ENCODE measurements at regions not wholly inside any gene's neighbourhood (a gene's known extent, or its start where the extent isn't known, plus 50 kb on each side); places are given as distances from the start of the nearest gene placed in this dataset.

DNA sequence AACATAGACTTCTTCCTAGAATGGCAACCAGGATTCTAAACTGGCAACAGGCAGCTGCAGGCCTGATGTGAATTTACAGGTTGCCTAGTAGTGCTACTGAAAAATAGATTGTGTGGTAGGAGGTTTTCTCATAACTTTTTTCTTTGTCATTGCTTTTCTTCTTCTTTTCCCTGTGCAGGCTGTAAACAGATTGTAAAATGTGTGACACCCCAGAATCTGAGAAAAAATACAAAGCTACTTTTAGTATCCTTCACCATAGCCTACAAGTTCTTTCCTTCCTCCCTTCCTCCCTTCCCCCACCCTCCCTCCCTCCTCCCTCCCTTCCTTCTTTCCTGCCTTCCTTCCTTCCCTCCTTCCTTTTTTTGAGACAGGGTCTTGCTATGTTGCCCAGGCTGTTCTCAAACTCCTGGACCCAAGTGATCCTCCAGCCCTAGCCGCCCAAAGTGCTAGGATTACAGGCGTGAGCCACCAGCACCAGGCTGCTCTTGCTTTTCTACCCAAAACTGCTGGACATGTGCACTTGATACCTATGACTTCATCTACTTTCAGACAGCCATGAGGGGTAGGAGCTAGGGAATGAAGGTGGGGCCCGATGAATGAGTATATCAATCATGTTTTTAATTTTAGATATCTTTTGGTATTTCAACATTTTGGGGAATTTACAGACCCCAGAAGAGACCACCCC lies 114.2 kb upstream of the EEA1 start:
- no peak for DNase-seq

DNA sequence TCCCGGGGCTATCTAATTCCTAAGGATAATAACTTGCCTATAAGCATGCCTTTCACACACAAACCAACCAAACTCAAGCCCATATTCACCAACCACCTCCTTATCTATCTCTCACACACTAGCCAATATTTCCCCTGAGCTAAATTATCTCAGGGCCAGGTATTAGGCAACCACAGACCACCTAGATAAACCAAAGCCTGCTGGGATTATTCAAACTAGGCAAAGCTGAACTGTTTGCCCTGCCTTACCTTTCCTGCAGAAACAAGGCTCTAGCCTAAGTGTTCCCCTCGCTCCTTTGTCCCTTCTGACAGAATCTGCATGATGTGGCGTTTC lies 114.7 kb upstream of the EEA1 start:
- no peak for DNase-seq

- DNase-seq: no peak
These were observed 118.0 kb upstream of the EEA1 start for GRCh38 chr12:93047118-93047517.

DNA sequence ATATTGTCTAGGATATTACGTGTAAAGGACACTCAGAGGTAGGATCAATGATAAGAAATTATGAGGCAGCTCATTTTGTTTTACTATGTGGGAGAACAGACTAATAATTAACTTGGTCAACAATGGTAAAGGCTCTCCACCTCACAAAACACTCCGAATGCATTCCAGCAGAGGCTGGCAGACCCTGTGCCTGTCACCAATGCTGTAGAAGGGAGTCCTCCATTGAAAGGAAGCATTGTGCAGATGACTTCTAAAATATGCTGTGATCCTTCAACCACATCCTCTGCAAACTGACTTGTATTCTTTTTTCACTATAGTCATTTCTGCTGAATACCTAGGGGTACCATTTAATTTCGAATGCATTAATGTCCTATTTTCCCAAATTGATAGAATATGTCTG lies 119.6 kb upstream of the EEA1 start:
- no peak for DNase-seq

DNA sequence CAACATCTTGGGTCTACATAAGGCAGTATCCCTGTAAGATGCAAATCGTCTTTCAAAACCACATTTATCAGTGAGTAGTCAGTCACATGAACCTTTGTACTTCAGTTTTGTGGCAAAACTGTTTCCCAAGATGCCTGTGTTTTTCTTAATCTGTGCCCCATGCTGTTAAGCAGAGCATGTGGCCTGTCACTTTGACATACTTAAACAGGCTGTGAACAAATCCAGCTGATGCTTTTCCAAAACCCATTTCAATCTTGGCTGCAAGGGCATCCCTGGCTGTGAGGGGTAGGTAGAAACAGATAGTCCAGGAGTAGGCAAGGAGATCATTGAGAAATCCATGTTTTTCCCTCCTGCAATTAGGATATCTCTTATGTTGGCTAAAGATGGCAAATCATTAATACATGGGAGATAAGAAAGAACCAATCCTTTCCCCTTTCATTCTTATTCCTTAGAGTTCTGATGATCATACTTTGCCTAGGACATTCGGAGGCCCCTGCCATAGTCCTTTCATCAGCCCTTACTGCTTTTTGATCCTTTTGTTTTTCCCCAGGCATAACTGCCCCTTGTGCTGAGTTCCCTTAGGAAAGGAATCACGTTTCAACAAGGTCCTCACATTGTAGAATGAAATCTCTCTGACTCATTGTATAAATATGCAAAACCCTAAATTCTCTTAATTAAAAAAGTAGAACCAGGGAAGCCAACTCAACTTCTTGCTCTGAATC lies 121.1 kb upstream of the EEA1 start:
- no peak for DNase-seq

- DNase-seq: no peak
These were observed 121.6 kb upstream of the EEA1 start for GRCh38 chr12:93050748-93051081.

DNA sequence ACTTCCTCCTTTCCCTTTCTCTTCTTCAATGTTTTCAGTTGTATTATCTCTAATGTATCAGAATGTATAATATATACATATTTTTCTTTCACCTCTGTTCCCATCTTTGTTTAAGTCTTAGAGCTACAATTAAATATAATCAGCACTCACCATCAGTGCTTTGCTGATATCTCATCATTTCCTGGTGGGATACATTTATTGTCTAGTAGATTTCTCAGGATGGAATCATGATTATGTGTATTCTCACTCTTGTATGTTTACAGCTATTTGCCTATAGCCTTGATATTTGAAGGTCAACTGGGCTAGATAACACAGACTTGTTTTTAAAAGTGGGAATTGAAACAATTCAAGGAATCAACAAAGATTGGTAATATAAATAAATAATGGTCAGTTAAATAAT lies 124.9 kb upstream of the EEA1 start:
- no peak for DNase-seq

DNA sequence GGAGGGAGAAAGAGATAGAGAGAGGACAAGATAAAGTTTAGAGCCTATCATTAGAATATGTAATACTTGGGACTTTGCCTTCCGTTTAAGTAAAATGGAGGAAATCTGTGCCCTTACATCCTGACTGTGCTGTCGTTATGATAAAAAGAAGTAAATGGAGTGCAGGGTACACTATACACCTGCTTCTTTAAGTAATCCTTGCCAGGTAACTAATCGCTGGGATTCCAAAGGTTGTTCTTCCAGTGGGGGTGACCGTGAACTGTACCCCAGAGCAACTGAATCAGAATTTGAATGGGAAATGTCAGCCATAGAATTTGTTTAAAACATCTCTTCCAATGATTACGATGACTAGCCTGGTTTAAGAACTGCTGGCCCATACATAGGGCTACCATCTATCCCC lies 126.1 kb upstream of the EEA1 start:
- DNase-seq: no peak

DNA sequence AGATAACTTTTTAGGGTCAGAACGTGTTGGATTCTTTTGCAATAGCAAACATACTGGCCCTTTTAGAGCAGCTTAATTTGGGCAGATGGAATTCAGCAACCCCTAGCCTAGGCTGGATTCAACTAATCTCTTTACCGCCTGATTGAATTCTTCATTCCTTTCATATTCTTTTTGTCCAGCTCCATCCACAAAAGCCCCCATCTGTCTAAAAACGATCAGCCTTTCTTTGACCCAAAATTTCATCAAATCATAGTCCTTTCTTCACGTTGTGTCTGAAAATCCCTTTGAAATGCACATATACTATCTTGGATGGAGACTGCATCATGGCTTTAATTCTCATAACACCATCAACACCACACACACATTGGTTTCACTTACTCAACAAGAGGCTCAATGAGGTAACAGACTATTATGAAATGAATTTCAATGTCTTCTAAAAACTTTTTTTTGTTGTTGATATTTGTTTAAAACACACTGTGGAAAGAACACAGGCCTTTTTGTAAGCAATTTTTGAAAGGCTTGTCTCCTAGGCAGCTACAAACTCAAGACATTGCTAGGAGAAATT lies 128.0 kb upstream of the EEA1 start:
- DNase-seq: no peak

DNA sequence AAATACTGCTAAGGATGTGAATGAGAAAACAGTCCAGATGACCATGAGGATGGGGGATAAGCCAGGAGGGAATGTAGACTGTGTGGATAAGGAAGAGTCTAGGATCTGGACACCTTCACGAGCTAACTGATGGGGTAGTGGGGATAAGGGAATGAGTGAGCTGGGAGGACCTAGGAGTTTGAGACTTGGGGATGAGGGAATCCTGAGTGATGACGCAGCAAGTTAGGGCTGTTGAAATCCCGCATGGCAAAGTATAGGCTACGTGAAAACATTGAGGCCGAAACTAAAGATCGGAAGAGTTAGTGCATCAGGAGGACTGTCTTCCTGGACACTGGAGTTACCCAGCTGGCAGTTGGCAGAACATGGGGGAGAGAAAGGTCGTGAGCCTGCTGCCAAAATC lies 129.2 kb upstream of the EEA1 start:
- no peak for DNase-seq

- no peak for DNase-seq
These were observed 130.2 kb upstream of the EEA1 start for GRCh38 chr12:93059288-93059687.

DNA sequence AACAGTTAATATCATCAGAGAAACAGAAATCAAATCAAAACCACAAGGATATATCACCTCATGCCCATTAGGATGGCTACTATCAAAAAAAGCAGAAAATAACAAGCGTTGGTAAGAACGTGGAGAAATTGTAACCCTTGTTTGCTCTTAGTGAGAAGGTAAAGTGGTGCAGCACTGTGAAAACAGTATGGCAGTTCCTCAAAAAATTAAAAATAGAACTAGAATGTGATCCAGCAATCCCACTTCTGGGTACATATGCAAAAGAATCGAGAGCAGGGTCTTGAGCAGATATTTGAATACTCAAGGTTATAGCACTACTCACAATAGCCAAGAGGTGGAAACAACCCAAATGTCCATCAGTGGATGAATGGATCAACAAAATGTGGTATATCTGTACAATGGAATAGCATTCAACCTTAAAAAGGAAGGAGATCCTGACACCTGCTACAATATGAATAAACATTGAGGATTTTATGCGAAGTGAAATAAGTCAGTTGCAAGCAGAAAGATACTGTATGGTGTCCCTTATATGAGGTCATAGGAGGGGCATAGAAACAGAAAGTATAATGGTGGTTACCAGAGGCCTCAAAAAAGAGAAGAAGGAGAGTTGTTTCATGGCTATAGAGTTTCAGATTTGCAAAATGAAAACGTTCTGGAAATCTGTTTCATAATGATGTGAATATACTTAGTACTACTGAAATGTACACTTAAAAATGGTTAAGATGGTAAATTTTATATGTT lies 131.0 kb upstream of the EEA1 start:
- DNase-seq: no peak

DNA sequence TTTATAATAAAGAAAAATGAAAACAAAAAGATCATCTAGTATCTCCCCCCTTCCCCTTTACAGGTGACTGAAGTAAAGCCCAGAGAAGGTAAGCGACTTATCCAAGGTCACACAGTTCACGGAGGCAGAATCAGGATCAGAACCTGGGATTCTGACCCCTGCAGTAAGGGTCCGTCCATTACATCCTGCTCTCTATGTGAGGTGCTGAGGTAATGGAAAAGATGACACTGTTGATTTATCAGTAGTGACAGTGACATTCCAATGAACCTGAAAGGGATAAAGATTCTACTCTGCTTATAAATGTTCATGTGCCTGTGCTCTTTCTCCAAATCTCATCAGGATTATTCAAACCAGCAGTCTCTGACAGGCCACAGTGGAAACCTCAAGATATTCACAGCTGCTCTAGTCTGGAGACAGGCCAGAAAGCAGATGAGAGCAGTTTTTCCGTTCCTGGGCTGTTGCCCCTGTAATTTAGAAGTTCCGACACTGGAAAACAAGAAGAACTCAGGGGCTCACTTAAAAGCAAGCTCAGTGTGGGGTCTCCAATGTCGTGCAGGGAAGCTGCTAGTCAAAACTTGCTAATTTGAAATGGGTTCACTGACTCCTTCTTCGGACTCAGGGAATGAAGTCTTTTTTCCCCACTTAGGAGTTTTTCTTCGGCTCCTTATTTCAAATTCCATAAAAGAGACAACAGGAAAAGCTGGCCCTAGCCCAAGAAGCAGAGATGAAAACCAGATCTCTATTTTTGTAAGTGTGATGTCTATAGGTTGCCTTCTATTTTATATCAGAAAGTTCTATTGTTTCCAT lies 131.8 kb upstream of the EEA1 start:
- DNase-seq: no peak

DNA sequence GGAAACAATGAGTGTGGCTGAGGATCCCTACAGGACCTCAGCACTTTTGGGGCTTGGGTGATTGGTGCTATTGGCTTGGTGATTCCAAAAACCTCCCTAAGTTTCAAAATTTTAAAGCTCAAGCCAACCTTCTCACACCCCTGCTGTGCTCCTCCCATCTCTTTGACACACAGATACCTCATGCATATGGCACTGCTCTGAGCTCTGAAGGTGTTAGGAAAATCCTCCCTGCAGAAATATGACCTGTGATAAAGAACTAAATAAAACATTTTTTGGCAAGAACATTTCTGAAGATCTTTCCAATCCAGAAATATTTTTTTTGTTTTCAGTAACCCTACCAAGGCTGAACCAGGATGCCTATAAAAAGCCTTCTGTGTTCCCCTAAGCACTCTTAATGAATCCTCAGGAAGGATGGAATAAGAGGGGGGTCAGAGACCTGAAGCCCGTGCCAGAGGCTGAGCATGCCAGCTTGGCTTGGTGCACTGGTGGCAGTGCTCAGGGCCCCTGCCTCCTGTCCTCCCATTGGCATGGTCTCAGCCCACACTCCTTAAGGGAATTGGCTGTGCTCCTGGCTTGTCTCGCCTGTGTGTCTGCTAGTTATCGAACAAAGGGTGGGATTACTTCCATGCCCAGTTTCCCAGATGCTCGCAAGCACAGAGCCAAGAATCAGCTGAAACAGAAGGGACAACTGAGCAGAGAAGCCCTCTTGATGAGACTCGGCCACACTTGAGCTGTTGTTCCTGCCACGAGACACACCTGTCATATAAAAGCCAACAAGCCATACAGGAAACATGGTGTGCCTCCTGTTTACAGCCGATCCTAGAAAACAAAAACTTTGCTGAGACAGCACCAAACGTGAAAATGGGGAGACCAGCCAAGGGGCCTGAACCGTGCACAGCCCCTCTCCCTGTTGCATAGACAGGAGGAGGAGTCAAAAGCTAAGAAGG lies 132.7 kb upstream of the EEA1 start:
- DNase-seq: no peak

- no peak for DNase-seq
These were observed 136.8 kb upstream of the EEA1 start for GRCh38 chr12:93065896-93066295.

GRCh38 chr12:93072340-93072739 lies 143.2 kb upstream of the EEA1 start:
- no peak for DNase-seq

DNA sequence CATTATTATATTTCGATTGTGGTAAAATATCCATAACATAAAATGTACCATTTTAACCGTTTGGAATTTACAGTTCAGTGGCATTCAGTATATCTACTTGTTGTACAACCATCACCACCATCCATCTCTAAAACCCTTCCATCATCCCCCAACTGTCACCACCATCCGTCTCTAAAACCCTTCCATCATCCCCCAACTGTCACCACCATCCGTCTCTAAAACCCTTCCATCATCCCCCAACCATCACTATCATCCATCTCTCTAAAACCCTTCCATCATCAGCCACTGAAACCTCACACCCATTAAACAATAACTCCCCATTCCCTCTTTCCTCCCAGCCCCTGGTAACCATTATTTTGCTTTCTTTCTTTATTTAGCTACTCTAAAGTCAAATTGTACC lies 144.2 kb upstream of the EEA1 start:
- no peak for DNase-seq

DNA sequence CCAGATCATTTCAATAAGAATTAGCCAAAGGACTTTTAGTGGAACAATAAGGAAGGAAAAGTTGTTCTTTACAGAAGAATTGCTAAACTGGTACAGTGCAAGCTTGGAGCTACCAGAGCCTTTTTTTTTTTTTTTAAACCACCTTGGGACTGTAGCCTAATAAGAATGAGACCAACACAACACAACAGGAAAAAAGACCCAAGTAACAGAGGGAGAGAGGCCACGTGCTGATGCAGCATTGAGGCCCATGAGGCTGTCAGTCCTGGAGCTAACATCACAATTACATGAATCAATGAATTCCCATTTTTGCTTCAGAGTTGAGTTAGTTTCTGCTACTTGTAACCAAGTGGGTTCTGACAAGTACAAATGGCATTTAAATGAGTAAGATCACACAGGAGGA lies 149.0 kb upstream of the EEA1 start:
- DNase-seq: no peak

- DNase-seq: no peak
These were observed 149.5 kb upstream of the EEA1 start for GRCh38 chr12:93078577-93078976.

- no peak for DNase-seq
These were observed 150.2 kb upstream of the EEA1 start for GRCh38 chr12:93079271-93079670.

- DNase-seq: no peak
These were observed 150.9 kb upstream of the EEA1 start for GRCh38 chr12:93079976-93080375.

- DNase-seq: no peak
These were observed 151.4 kb upstream of the EEA1 start for GRCh38 chr12:93080452-93080851.

Data from activated CD8-positive, alpha-beta memory T cell treated with anti-CD3 and anti-CD28 coated beads for 24 hours (primary cell).